Dedifferentiated amniotic fluid mesenchymal stem cell (primary cell): ENCODE measurements at regions not wholly inside any gene's neighbourhood (a gene's known extent, or its start where the extent isn't known, plus 50 kb on each side); places are given as distances from the start of the nearest gene placed in this dataset.
A peak's percentile ranks its signal among the peaks of the same experiment; 100 is the strongest.
"Not testable (repeated sequence)": the region's sequence is repeated elsewhere in the genome, so short reads cannot be mapped to it uniquely, and the experiment has no call there.

Experiments
- DNase-seq: peaks from one replicate; pipeline ENCODE4 v3.0.0-alpha.2; 2016; ENCODE audit errors: extremely low spot score

DNA sequence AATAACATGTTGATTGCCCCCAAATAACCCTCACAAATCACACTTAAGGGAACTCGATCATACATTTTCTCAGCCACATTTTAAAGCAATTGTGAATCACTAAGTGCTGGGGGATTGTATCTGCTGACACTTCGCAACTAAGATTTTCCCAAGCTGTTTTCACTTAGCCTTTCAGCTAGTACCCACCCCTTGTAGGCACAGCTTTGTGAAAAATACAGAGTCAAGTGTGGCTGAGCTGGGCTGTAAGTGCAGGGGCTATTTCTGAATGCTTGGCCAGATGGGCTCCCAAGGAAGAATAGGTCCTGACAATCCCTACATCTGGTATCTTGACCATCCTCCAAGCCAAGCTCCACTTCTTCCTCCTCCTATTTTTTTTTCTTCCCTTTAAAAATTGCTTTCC lies 289.2 kb upstream of the NMUR2 start:
- no peak for DNase-seq

DNA sequence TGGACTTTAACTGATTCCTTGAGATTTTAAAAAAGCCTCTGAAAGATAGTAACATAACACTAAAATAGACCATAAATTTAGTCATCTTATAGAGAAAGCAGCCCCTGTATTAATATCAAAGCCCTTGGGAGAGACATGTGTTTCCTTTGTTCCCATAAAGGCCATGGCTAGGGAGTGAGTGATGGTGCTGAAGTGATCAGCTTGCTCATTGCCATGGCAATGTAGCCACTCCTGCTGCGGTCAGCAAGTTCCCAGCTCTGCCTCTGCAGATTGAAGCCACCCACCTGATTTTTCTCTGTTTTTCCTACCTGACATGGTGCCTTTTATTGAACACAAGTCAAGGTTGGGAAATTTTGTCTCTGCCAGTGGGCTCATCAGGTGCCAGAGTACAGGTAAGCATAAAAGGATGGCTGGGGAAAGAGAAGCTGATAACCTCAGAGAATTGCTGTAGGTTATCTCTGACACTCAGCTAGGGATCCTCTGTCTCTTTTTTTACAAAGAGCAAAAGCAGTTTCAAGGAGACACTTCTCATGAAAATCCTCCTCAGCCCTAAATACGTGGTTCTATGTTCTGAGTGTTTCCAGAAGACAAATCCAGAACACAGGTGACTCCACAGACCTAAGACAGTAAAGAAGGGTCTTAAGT lies 296.3 kb upstream of the NMUR2 start:
- DNase-seq, result no peak

DNA sequence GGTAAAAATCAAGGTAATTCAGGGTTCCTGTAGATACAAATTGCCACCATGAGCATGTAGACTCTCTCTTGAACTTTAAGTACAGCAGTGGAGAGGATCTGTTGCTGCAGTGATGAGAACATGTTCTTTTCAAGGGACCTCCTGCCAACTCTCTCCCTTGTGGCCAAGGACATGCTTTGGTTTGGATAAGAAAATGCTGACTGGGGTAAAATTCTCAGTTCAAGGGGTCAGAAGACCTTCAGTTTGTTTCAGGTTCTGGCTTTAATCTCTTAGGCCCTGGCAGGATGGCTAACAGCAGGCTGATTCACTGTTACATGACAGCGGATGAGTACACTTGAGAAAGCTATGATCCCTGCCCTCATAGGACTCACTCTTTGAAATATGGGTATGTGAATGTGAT lies 299.2 kb upstream of the NMUR2 start:
- no peak for DNase-seq

DNA sequence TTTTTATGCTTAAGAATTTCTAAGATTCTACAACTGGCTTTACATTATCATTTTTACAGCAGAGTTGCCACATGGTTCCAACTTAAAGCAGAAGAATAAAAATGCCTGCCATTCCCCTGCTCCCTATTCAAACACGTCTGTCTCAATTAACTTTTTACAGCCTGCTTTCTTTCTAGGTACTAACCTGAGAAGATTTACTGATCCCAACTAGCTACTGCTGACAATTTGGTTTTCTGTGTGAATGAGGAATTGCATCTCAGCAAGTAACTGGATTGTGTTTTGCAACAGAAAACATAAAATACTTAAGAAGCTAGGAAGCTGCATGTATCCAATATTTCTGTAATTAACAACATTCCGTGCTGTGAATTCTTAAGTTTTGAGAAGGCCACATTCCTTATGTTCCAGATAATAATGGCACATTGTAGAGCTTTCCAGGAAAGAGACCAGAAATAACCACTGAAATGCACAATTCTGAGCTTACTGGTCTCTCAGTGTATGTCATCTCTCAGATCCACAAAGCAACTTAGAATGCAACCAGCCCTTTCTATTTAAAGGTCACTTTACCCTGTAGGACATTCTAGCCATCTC lies 306.8 kb upstream of the NMUR2 start:
- DNase-seq, result no peak

DNA sequence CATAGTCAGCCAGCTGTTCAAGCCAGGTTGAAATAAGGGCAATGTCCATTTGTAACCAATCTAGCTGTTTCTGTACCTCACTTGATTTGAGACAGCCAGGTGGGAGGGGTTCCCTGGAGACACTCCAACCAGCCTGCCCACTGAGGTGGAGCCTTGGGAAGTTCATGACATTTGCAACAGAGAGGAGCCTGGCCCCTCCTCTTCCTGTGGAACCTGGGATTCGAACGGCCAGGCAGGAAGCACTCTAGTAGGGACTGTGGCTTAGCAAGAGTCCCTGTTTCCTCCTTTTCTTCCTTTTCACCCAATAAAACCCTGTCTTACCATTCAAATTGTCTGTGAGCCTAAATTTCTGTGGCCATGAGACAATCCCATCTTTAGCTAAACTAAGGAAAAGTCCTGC lies 312.3 kb upstream of the NMUR2 start:
- DNase-seq, result no peak

DNA sequence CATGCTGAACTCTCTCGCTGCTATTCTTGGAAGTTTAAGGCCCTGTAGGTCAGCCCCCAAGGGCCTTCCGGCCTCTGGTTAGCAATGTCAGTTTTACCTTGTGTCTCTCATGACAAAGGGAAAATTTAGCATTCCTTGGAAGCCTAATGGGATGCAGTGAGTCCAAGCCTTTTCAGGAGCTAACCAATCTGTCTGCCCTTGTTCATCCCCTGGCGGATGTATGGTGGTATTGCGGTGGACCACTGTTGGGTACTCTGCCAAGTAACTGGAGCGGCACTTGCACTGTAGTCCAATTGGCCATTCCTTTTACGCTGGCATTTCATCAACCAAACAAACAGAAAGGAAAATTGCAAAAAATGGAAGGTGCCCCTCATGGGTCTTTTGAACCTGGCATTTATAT lies 318.4 kb upstream of the NMUR2 start:
- DNase-seq, result no peak

DNA sequence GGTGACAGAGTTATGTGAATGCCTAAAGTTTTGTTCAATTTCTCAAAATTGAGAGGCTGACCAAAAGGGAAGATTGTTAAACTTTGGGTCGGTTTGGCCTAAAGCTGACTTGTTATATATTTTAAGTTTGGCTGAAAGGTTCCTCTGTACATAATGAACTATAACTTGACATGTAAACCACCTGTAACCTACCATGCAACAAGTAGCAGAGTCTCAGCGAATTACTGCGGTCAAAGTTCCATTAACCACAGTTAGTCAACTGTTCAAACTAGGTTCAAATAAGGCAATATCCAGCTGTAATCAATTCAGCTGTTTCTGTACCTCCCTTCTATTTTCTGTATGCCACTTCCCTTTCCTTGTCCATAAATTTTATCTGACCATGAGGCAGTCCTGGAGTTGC lies 325.1 kb upstream of the NMUR2 start:
- no peak for DNase-seq

DNA sequence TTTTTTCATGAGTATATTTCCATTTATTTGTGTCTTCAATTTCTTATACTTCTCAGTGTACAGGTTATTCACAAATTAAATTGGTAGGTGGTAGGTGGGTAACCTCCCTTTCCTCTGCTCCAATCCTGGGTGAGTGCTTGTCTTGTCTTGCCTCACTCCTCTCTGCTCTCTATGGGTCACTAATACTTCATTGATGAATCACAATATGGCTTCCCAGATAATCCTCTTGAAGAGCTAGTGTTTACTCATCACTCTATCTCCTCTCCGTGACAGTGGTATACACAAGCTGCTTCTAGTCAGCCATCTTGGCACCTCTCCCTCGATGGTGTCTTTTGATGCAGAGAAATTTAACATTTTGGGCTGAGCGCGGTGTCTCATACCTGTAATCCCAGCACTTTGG lies 331.8 kb upstream of the NMUR2 start:
- no peak for DNase-seq

DNA sequence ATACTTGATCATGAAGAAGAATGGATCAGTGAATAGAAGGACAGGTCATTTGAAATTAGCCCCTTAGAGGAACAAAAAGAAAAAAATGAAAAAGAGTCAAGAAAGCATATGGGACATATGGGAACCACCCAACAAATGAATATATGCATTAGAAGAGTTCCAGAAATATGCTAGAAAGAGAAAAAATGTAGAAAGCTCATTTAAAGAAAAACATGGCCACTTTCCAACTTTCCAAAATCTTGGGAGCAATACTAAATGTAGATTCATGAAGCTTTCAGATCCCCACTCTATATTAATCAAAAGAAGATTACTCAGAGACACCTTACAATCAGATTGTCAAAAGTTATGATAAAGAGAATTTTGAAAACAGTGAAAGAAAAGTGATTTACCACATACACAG lies 334.8 kb upstream of the NMUR2 start:
- no peak for DNase-seq

DNA sequence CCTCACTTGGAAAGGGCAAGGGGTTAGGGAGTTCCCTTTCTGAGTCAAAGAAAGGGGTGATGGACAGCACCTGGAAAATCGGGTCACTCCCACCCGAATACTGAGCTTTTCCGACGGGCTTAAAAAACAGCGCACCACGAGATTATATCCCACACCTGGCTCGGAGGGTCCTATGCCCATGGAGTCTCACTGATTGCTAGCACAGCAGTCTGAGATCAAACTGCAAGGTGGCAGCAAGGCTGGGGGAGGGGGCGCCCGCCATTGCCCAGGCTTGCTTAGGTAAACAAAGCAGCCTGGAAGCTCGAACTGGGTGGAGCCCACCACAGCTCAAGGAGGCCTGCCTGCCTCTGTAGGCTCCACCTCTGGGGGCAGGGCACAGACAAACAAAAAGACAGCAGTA lies 336.0 kb upstream of the NMUR2 start:
- not testable (repeated sequence) for DNase-seq

DNA sequence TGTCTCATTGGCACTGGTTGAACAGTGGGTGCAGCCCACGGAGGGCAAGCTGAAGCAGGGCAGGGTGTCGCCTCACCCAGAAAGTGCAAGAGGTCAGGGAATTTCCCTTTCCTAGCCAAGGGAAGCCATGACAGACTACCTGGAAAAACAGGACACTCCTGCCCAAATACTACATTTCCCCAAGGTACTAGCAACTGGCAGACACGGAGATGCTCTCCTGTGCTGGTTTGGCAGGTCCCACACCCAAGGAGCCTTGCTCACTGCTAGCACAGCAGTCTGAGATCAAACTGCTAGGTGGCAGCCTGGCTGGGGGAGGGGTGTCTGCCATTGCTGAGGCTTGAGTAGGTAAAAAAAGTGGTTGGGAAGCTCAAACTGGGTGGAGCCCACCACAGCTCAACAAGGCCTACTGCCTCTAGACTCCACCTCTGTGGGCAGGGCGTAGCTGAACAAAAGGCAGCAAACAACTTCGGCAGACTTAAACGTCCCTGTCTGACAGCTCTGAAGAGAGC lies 382.7 kb upstream of the NMUR2 start:
- peak; percentile 2 for DNase-seq

DNA sequence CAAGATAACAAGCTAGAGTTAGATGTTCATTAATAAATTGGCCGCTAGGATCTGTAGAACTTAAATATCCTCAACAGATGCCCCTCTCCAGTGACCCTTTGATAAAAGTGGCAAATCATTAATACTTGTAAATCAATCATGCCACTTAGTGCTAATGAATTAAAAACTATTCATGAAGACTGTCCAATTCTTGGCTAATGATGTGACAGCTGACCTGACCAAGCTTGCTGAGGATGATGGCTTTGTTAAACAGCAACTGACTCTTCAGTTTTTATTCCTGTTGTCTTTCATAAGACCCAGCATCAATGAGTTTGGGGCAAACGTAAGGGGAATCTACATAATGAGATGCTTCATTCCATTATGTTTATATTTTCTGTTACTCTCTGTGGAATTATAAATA lies 396.8 kb upstream of the NMUR2 start:
- DNase-seq, result no peak

DNA sequence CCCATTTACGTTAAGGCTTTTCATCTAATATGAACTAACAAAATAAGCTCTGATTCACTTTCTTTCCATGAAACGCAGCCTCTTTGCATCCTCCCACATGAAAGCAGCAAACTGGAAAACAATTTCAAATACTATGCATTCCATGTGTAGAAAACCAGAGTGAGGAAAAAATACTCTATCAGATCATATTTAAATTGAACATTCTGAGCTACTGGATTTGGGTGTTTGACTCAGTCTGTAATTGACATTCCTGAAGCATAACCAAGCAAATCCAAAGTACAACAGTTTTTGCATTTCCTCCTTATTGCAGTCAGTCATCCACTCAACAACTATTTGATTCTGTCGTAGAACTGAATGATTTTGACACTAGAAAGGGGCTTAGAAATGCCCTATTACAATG lies 399.1 kb upstream of the NMUR2 start:
- DNase-seq, result no peak

DNA sequence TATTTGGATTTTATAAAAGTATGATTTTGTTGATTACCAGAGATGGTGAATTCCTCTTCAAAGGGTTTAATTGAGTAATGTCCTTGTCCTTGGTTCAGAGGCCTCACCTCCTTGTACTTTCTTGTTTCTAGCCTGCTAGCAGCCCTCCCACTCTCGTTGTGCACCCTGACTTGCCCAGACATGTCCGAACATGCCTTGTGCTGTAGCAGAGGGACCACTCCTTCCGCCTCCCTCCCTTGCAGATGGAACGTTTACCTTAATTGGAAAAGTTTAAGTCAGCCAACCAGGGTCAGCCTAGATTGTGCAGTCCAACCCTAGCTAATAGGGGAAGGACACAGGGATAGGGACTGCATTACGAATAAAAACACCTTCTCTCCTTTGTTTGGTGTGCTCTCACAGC lies 406.9 kb upstream of the NMUR2 start:
- no peak for DNase-seq

DNA sequence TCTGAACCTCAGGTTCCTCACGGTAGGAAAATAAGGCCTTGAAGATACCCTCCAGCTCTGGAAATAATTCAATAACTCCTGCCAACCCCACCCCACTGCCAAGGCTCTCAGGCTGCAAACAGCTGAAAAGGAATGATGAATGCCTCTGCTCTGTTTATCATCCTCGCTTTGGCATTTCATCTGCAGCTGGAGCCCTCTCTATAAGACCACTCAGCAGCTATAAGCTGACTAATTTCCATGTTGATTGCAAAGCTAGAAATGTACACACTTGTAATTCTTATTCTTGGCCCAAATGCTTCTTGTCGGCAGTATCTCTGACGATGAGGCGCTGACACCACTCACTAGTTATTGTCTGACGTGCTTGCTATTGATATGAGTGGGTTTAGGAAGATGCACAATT lies 408.4 kb upstream of the NMUR2 start:
- DNase-seq, result no peak

DNA sequence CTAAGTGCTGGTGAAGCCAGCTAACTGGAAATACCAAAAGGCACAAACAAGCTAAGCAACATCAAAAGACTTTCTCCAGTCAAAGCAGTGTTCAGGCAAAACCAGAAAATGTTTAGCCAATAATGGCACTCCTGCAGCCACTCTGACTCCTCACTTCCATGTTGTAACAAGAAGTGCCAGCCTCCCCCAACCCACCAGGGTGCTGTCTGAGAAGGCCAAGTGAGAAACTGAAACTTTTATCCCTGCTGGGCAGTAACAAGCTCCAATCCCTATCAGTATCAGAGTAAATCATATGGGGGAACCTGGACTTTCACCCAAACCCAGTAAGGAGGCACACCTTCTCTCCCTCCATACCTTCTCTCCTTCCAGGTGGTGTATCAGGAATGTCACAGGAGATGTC lies 414.8 kb upstream of the NMUR2 start:
- no peak for DNase-seq

DNA sequence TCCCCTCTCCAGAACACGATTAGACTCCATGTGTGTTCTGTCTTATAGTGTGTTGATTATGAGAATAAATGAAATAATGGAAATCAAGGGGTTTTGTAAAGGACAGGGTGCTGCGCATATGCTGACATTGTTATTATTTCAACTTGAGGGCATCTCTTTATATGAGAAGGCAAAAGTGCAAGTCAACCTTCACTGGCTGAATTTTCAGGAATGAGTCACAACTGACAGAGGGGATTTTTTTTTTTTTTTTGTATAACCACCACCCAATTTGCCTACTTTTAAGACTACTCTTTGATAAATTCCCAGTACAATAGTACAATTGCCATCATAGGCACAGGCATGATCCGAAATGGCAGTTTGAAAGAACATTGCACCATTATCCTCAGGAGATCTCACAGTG lies 419.2 kb upstream of the NMUR2 start:
- DNase-seq, result no peak

DNA sequence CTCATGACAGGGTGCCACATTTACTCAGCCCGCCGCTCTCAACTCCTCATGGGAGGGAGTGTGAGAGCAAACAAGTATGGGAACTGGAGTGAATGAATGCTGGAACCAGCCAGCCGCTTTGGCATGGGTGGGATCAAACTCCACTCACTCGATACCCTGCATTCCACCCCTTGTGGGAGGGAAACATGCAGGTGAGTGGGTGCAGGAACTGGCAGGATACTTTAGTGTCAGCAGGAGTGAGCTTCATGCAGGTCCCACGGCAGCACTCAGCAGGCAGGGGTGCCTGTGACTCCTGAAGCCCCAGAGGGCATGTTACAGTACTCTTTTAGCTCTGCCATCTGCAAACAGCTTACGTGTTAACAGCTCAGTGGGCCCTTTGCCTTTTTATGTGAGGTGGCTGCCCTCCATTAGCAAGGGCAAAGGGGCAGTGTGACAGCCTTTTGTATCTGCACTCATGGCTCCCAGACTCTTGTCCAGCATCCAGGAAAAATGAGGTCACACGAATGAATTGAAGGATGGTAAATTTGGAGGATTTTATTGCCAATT lies 433.2 kb upstream of the NMUR2 start:
- no peak for DNase-seq

DNA sequence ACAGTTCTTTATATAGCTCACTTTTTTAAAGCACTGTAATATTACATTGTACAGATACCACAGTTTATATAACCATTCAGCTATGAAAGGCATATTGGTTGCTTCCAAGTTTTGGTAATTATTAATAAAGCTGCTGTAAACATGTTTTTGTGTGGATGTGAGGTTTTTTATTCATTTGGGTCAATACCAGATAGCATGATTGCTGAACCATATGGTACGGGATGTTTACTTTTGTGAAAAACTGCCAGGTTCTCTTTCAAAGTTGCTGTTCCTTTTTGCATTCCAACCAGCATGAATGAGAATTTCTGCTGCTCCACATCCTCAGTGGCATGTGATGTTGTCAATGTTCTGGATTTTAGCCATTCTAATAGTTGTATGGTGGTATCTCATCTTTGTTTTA lies 439.6 kb upstream of the NMUR2 start:
- no peak for DNase-seq

DNA sequence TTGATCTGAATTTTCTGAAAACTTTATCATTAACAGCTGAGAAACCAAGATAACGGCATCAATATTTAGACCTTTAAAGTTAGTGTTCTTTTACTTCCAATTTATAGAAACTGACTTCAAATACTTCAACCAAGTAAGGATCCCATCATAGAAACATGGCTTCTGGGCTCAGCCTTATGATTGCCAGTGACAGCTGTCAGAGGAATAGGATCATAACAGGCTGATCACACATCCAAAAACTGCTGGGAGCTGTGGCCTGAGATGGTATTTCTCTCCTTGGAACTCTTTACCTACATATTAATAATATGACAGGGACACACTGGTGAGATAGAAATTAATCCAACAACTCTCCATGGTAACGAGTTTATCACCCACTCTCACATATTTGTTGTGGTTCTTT lies 448.3 kb upstream of the NMUR2 start:
- DNase-seq, result no peak

DNA sequence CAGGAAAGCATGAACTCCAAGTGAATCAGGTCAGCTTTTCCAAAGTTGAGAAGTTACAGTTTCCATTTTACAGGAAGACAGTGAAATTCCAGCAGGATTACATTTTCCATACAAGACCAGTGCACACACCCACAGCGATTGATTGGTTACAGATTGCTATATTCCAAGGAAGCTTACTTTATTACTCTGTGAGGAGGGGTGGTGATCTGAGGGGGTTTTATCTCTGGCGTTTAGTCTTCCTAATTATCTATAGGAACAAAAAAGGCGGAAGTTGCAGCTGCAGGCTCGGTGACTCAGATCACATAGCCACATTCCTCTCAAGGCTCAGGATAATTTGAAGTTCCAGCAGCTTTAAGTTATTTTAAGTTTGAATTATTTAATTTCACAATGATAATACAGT lies 450.4 kb upstream of the NMUR2 start:
- DNase-seq, result no peak

DNA sequence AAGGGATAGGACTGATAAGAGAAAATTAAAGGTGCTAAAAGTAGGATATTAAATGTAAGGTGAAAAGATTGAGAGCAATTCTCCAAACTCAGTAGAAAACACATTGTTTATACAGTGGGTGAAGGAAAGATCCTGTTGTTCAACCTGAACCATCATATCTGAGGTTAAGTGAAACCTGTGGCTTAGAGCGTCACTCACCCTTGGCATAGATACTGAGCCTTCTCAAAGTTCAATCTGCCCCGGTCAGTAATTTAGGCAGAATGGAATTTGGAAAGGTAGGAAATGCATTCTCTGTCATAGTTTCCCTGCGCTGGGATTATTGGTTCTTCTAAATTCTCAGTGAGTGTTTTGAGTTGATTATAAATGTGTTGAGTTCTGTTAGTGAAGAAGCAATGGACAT lies 456.2 kb upstream of the NMUR2 start:
- no peak for DNase-seq

DNA sequence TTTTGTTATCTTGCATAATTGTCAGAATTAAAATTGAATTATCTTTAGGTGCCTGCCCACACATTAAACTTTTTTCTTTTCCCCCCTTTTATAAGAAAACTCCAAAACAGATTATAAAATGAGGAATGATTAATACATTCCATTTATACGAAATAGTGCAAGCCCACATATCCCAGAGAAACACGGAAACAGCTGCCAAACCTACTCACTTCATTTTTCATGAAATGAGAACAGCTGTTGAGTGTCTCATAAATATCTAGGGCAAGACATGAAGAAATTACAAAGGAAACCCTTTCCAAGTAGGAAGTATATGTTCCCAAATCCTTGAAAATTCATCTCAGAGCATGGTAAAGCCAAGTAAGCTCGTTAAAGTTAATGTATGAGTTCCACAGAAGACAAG lies 459.4 kb upstream of the NMUR2 start:
- no peak for DNase-seq

DNA sequence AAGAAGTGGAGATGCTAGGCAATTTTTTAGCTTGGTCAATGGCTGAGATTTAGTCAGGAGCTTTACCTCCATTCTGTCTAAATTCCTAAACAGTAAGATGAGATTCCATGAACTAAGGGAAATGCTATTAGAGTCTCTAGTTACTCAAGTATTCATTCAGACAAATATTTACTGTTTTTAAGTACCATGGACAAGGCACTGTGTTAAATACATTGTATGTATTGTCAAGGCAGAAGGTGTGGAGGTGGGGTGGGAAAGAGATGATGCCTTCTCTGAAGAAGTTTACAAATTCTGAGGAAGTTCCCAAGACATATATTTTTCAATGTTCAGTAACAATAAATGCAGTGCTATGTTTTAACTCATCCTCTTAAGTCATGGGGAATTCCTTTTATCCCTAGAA lies 459.9 kb upstream of the NMUR2 start:
- no peak for DNase-seq
